ENCODE measurements at regions not wholly inside any gene's neighbourhood (a gene's known extent, or its start where the extent isn't known, plus 50 kb on each side); places are given as distances from the start of the nearest gene placed in this dataset.
"Not testable (repeated sequence)": the region's sequence is repeated elsewhere in the genome, so short reads cannot be mapped to it uniquely, and the experiment has no call there.

DNA sequence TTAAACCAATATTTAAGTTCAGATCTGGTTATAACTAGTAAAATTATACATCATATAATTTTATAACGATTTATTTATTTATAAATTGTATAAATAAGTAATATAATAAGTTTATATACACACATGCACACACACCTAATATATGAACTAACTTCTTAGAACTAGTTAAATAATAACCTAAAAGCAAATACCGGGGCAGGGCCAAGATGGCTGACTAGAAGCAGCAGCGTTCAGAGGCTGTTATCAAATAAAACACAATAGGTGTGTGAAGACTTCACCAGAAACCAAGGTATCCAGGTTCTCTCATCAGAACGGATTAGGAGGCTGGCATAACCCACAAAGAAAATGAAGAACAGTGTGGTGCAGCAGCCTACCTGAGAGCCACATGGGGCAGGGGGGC lies 653.6 kb upstream of the CBLB start:
- H3K27ac ChIP-seq: no peak overlapping the region
- no peak for TF ChIP-seq ZFX (IDR thresholded peaks at IDR 0.05)
- TF ChIP-seq, protein P1, sequence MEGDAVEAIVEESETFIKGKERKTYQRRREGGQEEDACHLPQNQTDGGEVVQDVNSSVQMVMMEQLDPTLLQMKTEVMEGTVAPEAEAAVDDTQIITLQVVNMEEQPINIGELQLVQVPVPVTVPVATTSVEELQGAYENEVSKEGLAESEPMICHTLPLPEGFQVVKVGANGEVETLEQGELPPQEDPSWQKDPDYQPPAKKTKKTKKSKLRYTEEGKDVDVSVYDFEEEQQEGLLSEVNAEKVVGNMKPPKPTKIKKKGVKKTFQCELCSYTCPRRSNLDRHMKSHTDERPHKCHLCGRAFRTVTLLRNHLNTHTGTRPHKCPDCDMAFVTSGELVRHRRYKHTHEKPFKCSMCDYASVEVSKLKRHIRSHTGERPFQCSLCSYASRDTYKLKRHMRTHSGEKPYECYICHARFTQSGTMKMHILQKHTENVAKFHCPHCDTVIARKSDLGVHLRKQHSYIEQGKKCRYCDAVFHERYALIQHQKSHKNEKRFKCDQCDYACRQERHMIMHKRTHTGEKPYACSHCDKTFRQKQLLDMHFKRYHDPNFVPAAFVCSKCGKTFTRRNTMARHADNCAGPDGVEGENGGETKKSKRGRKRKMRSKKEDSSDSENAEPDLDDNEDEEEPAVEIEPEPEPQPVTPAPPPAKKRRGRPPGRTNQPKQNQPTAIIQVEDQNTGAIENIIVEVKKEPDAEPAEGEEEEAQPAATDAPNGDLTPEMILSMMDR (conservative IDR thresholded peaks at IDR 0.05): no peak

DNA sequence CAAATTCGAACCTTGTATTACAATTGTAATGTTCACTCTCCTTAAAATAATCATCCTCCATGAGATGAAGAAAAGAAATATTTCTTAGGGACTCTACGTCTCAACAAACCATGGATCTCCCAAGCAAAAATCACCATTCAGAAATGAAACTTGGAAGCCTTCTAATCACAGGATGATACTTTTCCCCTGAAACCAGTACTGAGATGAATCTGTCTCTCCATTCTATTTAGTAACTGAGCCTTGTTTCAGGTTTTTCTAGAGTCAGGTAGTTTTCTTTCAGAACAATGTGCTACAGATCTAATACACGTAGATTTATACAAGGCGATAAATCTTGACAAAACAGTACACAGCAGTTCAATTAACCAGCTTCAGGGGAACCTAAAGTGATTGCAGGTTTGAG lies 660.1 kb upstream of the CBLB start:
- H3K27ac ChIP-seq: no peak overlapping the region
- TF ChIP-seq, protein P1 (conservative IDR thresholded peaks at IDR 0.05): no peak
- TF ChIP-seq ZFX (IDR thresholded peaks at IDR 0.05): no peak

DNA sequence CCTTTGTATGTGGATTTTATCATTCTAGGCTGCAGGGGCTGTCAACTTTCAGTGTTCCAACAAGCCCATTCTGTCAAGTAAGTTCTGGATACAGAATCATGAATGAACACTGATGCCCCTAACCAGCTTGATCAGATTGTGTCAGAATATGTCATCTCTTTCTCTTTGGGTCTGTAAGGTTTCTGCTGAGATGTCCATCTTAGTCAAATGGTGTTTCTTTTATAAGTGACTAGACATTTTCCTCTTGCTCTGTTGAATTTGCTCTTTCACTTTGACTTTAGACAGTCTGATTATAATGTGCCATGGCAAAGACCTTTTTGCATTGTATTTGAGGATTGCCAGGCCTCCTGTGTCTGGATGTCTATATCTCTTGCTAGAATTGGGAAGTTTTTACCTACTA lies 660.9 kb upstream of the CBLB start:
- no peak overlapping the region for H3K27ac ChIP-seq
- TF ChIP-seq, protein P1 (conservative IDR thresholded peaks at IDR 0.05): no peak
- no peak for TF ChIP-seq ZFX (IDR thresholded peaks at IDR 0.05)

DNA sequence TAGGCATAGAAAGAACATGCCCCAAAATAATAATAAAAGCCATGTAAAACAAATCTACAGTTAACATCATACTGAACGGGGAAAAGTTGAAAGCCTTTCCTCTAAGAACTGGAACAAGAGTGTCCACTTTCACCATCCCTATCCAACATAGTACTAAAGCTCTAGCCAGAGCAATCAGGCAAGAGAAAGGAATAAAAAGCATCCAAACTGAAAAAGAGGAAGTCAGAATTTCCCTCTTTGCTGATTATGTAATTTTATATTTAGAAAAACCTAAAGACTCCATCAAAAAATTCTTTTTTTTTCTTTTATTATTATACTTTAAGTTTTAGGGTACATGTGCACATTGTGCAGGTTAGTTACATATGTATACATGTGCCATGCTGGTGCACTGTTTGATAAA lies 661.6 kb upstream of the CBLB start:
- TF ChIP-seq, protein P1 (conservative IDR thresholded peaks at IDR 0.05): no peak
- TF ChIP-seq ZFX (IDR thresholded peaks at IDR 0.05): no peak
- H3K27ac ChIP-seq: no peak overlapping the region

DNA sequence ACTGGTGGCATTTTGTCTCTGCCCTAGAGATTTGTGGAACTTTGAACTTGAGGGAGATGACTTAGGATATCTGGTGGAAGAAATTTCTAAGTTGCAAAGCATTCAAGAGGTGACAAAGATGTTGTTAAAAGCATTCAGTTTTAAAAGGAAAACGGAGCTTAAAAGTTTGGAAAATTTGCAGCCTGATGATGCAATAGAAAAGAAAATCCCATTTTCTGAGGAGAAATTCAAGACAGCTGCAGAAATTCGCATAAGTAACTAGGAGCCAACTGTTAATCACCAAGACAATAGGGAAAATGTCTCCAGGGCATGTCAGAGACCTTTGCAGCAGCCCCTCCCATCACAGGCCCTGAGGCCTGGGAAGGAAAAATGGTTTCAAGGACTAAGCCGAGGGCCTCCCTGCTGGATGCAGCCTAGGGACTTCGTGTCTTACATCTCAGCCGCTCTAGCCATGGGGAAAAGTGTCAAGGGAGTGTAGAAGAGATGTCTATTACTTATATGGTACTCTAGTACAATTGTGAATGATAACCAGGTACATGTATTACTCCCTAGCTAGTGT lies 663.0 kb upstream of the CBLB start:
- H3K27ac ChIP-seq: not testable (repeated sequence)

DNA sequence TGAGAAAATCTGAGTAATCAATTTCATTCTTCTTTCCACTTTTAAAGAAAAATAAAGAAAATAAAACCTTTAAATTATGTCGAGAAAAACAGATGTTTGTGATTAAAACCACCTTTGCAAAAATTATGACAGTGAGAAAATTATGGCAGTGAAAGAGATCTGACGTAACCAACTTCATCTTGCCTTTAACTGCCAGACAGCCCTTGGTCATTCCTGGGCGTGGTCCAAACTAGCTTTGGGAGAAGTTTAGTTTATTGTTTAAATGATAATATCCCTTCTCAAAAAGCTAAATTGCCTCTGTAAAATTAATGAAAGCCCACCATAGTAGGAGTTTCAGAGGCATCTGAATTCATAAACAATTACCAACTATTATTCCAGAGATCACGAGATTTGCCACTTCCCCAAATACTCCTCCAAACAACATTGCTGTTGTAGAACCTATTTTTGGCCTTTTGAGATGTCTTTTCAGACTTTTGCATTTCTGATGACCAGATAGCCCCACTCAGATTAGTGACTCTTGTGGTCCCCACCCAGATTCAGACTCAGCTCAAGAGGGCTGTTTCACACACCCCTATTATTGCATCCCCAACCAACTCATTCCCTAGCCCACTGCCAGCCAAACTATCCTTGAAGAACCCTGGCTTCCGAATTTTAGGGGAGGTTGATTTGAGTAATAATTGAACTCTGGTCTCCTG lies 664.4 kb upstream of the CBLB start:
- no peak for TF ChIP-seq ZFX (IDR thresholded peaks at IDR 0.05)
- TF ChIP-seq, protein P1 (conservative IDR thresholded peaks at IDR 0.05): no peak
- H3K27ac ChIP-seq: no peak overlapping the region

DNA sequence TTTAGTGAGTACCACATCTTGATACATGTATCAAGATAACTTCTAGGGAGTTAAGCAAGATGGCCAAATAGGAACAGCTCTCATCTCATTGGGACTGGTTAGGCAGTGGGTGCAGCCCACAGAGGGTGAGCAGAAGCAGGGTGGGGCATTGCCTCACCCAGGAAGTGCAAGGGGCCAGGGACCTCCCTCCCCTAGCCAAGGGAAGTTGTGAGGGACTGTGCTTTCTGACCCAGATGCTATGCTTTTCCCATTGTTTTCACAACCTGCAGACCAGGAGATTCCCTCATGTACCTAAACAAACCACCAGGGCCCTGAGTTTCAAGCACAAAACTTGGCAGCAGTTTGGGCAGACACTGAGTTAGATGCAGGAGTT lies 665.0 kb upstream of the CBLB start:
- H3K27ac ChIP-seq: no peak overlapping the region
- no peak for TF ChIP-seq ZFX (IDR thresholded peaks at IDR 0.05)
- TF ChIP-seq, protein P1 (conservative IDR thresholded peaks at IDR 0.05): no peak

DNA sequence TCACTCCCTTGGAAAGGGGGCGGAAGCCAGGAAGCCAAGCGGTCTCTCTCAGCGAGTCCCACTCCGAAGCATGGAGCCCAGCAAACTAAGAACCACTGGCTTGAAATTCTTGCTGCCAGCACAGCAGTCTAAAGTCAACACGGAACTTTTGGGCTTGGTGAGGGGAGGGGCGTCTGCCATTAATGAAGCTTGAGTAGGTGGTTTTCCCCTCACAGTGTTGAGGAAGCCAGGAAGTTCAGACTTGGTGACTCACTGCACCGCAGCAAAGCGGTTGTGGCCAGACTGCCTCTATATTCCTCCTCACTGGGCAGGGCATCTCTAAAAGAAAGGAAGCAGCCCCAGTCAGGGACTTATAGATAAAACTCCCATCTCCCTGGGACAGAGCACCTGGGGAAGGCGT lies 665.4 kb upstream of the CBLB start:
- H3K27ac ChIP-seq: no peak overlapping the region

More for the DNA sequence above, 665.4 kb upstream of the CBLB start:
- TF ChIP-seq ZFX (IDR thresholded peaks at IDR 0.05): no peak
- TF ChIP-seq, protein P1 (conservative IDR thresholded peaks at IDR 0.05): no peak
